OCI-LY7 (cell line): ENCODE measurements at regions not wholly inside any gene's neighbourhood (a gene's known extent, or its start where the extent isn't known, plus 50 kb on each side); places are given as distances from the start of the nearest gene placed in this dataset.

Source experiments
- CTCF ChIP-seq: fragments of 200-600 bp; sonication (generic); conservative IDR thresholded peaks from 2 replicates; pipeline ENCODE4 v1.5.1; 2014; ENCODE audit warnings: mild to moderate bottlenecking, antibody characterized with exemption, low read length, moderate library complexity, mixed read lengths
- EZH2phosphoT487 ChIP-seq: fragments of 200-600 bp; sonication (generic); IDR thresholded peaks from 2 replicates; pipeline ENCODE4 v1.6.1; 2018; ENCODE audit warnings: low read depth, borderline replicate concordance, mild to moderate bottlenecking, mixed run types, antibody characterized with exemption, low read length, moderate library complexity, mixed read lengths

GRCh38 chr1:47514229-47514628 lies 76.4 kb downstream of the FOXD2 start:
- TF ChIP-seq CTCF (no peak), EZH2phosphoT487 (no peak)
